Prostate gland (tissue), 2 donors: ENCODE measurements at regions not wholly inside any gene's neighbourhood (a gene's known extent, or its start where the extent isn't known, plus 50 kb on each side); places are given as distances from the start of the nearest gene placed in this dataset.

Source experiments
- POLR2A ChIP-seq: fragments of 450-650 bp; IDR thresholded peaks from one replicate; pipeline ENCODE4 v1.6.1; 2016; ENCODE audit warnings: antibody characterized with exemption, mild to moderate bottlenecking
- TF ChIP-seq, protein P1 (sequence below), 4 experiments: fragments of 200-600 bp in 2 of 4; fragments of 450-650 bp in 2 of 4; sonication (generic) in 2 of 4; IDR thresholded peaks; 1 replicate in 3 of 4; 2 replicates in 1 of 4; pipeline ENCODE4 v1.5.1; 2016 to 2019; ENCODE audit warnings: antibody characterized with exemption in 4 of 4, mild to moderate bottlenecking in 2 of 4, moderate library complexity in 2 of 4

DNA sequence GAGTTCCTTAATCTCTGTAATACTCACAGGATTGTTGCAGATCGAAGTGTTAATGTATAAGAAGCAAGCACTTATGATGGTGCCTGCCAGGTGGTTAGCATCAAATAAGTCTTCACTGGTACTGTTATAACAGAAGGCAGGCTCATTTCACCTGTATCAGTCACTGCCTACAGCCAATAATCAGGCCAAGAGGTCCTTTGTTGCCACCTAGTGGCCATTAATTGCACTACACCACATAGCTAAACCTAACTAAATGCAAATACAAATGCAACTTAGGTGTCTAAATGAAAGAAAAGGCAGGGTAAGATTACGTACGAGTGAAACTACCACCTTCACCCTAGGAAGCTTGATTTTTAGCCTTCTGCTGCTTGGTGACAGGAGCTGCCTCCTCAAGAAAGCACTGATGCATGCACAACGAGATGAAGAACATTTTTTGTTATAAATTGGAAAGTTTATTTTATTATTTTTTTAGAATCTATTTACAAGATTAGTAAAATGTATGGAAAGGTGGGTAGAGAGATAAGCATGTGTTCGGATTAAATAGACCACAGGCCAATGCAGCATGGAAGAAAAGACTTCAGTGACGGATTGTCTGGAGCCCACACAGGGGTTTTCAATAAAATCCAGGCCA is 334.8 kb upstream of the CAMK1G start:
- TF ChIP-seq, protein P1, sequence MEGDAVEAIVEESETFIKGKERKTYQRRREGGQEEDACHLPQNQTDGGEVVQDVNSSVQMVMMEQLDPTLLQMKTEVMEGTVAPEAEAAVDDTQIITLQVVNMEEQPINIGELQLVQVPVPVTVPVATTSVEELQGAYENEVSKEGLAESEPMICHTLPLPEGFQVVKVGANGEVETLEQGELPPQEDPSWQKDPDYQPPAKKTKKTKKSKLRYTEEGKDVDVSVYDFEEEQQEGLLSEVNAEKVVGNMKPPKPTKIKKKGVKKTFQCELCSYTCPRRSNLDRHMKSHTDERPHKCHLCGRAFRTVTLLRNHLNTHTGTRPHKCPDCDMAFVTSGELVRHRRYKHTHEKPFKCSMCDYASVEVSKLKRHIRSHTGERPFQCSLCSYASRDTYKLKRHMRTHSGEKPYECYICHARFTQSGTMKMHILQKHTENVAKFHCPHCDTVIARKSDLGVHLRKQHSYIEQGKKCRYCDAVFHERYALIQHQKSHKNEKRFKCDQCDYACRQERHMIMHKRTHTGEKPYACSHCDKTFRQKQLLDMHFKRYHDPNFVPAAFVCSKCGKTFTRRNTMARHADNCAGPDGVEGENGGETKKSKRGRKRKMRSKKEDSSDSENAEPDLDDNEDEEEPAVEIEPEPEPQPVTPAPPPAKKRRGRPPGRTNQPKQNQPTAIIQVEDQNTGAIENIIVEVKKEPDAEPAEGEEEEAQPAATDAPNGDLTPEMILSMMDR (IDR thresholded peaks at IDR 0.05): peak; percentile 71 to 93 (median 87)
- no peak for TF ChIP-seq POLR2A
